Peyer's patch (tissue), 4 donors: ENCODE measurements at regions not wholly inside any gene's neighbourhood (a gene's known extent, or its start where the extent isn't known, plus 50 kb on each side); places are given as distances from the start of the nearest gene placed in this dataset.

Experiments
- CTCF ChIP-seq, 6 experiments: fragments of 450-650 bp in 4 of 6; fragments of 200-600 bp in 2 of 6; sonication (generic) in 1 of 6; IDR thresholded peaks; one replicate each; pipeline ENCODE4 v1.5.1; 2017 to 2019; ENCODE audit warnings: antibody characterized with exemption in 6 of 6, mild to moderate bottlenecking in 3 of 6, moderate library complexity in 1 of 6
- POLR2A ChIP-seq, 2 donors: fragments of 450-650 bp; IDR thresholded peaks; one replicate each; pipeline ENCODE4 v1.5.1; 2017; ENCODE audit warnings: antibody characterized with exemption in 2 of 2, mild to moderate bottlenecking in 2 of 2, moderate library complexity in 2 of 2

- no peak for TF ChIP-seq CTCF (IDR thresholded peaks at IDR 0.05)
- no peak for TF ChIP-seq POLR2A (IDR thresholded peaks at IDR 0.05)
Observed at GRCh38 chr20:63138855-63139341, 77.0 kb downstream of the YTHDF1 start.
